HG03342 (cell line): ENCODE measurements at regions not wholly inside any gene's neighbourhood (a gene's known extent, or its start where the extent isn't known, plus 50 kb on each side); places are given as distances from the start of the nearest gene placed in this dataset.

Source experiments
- ATAC-seq: cut with Tn5 transposase; IDR thresholded peaks from one replicate; pipeline ENCODE4 v1.9.1; 2021; ENCODE audit warnings: mild to moderate bottlenecking, moderate library complexity; ENCODE audit not compliant: unreplicated experiment

DNA sequence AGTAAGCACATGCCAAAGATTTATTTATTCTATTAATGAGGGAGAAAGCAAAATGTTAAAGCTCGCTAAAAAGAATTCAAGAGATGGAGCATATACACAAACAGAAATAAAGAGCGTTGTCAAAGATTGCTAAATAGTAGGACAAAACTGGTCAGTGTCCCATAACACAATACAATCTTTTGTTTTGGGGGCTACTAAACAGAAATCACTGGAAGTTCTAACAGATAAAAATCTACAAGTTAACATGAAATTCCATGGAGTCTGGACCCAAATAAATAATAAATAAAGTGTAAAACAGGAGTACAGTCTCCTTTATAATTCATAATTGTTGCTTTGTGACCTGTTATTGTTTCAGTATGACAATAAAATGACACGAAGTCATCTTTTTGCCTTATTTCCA, 115.2 kb upstream of the CNTNAP4 start:
- no peak for ATAC-seq

DNA sequence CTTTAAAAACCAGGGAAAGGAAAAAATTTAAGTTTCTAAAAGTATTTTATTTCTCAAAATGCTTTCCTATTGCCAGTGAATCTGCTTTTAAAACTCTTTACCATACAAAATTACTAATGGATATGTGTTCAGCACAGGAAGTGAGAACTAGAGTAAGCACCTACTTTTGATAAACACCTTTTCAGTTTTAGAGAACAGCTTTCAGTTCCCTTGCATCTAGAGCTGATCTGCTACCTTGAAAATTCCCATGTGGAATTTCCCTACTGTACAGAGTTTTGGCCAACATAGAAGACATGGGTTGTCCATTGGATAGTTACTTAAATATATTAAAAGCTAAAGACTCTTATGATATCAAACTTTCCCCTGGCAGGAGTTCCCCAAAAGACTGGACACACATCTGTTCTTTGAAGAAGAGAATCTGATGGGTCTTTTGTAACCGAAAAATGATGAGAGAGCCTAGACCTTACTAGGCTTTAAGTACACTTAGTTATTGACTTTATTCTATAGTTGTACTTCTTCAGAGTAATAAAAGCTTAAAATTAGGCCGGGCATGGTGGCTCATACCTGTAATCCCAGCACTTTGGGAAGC, 112.1 kb upstream of the CNTNAP4 start:
- ATAC-seq: no peak

DNA sequence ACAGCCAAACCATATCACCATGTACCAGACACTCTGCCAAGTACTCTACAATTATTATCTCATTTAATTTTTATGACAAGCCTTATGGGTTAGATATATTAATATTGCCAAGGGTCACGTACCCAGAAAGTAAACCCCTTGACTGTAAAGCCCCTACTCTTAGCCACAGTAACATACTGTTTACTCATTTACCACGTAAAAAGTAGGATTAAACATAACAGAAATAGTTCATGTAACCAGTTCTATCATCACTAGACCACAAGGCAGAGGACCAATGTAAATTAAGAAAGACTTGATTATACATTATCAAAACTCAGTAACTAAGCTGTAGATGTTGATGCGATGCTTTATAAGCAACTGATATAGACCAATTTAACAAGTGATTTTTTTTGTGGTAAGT, 101.5 kb upstream of the CNTNAP4 start:
- ATAC-seq: no peak

DNA sequence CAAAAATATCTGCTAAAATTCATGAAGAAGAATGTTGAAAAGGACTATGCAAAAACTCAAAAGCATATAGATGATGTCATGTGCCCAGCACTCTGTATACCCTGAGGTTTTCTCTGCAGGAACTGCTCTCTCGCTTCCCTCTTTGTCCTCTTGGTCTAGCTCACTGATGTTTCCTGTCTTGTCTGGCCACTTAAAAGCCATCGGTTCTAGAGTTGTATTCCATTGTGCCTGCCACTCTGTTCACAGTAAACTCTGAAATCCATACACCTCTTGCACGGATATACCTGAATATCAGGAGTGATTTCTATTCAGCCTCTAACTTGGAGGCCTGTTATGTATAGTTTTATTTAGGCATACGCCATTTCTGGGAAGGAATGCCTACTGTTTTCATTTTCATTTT, 101.0 kb upstream of the CNTNAP4 start:
- peak; percentile 62 for ATAC-seq

DNA sequence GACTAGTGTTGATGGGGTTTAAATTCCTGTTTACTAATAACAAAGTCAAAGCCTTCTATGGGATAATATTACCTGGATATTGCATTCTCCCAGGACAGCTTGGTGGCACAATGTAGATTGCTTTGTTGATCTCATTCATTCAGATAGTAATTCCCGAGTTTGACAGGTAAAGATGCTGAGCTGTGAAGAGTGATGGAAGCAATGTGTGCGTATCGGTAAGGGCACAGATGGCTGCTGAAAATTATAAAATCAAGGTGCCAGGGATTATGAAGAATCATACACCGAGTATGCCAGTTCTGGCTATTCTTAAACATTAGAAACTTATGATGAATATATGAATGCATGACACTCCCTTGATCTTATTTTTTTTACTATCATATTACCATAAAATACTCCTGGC, 100.6 kb upstream of the CNTNAP4 start:
- no peak for ATAC-seq

DNA sequence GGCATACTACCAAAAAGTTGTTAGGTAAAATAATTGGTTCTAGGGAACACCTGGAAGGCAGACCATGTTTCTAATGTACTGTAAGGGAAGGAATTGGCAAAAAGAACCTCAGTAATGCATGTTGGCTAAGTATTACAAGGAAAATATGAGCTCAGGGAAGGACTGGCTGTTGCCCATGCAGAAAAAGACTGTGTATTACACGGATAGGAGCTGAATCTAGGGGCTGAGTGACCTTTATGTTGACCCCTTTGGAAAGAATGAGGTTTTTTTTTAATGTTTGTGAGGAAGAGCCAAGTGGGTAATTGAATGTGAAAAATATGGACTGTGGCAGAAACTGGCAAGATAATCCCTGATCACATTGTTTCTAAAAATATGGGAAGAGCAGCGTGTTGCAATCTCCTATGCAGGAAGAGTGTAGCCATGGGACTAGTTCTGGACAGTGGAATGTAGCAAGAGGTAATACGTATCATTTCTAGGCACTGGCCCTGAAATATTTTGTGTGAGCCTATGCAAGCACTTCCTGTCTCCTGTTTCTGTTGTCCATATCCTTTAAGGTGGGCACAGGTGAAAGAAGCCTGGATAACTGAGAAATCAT, 95.1 kb upstream of the CNTNAP4 start:
- no peak for ATAC-seq

DNA sequence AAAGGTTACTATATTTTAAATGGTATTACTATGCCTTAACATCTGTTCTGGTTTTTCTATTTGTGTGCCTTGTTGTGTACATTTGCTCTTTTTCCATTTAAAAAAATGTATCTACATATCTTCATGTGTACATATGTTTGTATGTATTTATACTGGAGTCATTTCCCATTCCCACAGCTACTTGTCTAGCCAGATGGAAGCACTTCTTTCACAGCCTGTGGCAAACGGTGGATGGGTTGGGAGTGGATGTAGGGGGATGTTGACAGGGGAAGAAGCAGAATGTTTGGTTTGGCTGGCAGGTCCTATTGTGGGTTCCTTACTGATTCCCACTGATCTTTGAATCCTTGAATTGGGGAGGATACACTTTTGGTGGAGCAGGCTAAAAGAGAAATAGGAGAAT, 93.6 kb upstream of the CNTNAP4 start:
- ATAC-seq: no peak

DNA sequence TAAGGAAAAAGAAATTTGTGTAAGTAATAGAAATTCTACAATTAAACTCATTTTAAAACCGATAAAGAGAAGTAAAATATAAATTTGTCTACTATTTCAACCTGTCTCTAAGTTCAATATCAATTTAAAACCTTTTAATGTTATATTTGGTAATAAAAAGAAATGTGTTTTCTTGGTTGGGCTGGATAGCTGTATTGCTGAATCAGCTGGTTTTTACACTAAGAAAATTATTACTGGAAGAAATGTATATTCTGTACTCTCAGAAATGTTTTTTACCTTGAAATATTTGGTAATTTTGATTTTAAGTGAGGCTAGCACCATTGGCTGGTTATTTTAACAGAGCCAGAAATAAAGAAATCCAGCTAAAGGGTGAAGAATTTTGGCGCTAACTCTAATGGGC, 87.1 kb upstream of the CNTNAP4 start:
- no peak for ATAC-seq

DNA sequence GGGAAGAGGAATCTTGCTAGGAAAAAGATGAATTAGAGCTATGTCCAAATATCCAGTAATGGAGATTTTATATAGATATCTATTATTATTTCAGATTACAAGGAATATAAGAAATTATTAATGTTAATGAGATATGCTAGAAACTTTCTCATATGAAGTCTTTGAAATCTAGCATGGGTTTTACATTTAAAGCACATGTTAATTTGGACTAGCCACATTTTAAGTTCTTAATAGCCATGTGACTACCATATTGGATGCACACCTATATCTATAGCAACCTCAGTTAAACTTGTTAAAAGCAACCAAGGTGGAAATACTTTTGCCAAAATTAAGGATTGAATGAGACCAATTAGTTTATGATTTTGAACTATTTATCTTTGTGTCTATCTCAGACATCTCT, 86.7 kb upstream of the CNTNAP4 start:
- ATAC-seq: no peak

DNA sequence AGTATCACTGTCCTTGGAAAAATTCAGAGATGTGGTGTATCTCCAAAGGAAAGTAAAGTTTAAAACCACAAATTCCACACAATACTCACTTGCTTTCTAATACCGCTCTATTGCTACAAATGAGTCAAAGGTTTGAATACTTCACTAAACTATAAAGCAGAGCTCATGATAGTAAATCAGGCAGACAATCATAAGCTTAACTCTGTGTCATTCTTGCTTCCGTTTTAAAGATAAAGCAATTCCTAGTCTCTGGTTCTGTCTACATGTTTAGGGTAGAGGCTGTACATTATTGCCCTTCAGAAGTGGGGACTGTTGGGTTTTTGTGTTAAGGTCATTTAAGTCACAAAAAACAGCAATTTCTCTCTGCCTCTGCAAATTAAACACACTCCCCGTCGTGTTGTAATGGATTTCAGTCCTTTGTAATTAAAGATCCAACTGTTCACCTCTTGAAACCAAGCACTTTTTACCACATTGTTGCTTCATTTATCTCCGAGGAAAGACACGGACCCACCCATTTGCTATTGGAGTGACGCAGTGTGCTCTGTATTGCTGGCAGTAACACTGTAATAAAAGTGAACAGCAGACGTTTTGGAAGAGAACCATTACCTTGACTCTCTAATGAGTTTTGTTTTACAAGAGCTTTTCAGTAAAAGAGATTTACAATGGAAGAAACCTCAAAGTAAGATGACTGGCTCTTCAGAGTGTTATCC, 83.1 kb upstream of the CNTNAP4 start:
- ATAC-seq: no peak

DNA sequence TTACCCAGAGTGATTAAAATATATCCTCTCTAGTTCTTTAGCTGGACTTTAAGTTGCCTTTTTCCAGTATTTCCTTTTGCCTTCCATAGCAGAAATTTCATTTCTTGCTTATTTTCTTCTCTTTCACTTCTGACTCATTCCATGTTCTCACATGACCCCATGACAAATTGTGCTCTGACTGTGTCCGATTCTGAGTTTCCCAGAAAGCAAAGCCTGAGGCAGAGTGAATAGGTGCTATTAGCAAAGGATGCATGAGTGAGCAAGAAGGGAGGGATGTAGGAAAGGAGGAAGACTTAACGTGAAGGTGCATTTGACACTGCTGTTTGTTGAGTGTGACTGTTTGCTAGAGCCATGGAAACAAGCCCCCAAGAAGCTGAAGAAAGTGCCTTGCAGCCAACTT, 82.6 kb upstream of the CNTNAP4 start:
- no peak for ATAC-seq

DNA sequence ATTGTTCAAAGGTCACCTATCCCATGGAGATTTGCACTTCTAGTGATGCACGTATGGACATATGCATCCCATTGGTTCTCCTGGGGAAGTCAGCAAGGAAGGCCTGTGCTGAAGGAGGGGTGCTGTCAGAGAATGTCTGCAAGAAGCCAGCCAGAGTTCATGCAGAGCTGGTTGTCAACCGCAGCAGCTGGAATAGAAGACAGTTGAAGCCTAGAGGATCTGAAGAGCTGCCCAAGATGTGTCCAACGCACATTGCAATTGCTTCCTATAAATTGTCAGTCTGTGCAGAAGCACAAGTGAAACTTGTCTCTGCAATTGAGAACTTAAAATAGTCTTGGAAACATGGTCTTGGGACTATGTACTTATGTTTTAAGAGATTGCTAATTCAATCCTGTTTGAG, 82.1 kb upstream of the CNTNAP4 start:
- ATAC-seq: no peak

DNA sequence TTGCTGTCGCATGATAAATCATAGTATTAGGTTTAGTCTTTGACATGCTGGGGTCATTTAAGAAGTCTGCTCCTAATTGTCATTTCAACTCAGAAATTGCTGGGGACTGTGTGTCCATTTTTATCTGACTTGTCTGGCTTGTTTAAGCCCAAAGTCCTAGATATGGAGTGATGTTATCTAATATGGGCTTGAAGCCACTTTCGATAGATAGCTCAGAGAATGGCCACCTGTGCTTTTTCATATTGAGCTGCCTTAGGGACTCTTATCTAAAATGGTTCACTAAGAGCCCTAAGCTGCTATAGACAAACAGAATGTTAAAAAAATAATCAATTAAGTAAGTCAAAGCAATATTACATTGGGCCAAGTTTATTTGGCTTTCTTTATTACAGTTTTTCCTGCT, 81.6 kb upstream of the CNTNAP4 start:
- no peak for ATAC-seq

DNA sequence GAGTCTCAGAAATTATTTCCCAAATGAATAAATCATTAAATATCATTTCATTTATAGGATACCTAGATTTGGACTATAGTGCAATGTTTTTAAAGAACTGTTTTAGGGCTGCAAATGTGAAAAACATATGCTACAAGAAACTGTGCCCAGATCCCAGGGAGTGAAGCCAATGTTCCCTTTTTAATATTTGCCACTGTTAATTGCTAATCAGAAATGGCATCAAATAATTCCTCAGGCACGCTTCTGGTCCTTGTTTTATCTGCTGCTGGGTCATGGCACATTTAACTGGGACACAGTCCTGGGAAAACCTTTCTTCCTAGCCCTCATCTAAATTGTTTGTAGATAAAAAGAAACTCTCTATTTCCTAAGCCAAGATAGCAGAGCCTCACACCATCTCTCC, 79.3 kb upstream of the CNTNAP4 start:
- no peak for ATAC-seq

DNA sequence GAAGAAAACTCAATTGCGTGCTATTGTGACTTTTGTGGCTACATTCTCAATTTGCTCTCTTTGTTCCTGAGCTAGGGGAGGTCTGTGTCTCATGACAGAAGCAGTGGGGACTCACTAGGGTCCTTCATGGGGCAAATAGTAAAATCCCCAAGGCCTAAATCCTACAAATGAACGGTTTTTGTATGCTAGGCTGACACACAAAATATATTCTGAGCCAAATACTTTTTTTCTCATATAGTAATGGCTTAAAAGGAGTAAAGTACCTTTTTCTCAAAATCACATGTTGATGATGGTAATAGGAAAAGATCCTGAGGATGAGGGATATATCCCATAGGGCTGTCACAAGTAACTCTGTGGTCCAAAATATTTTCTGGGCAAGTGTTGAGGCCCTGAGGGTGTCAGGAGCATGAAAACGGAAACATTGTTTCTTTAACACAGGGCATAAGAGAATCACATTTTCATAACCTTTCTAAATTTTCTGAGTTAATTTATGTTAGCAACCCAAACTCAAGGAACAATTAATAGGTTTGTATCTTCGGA, 77.5 kb upstream of the CNTNAP4 start:
- ATAC-seq: no peak

DNA sequence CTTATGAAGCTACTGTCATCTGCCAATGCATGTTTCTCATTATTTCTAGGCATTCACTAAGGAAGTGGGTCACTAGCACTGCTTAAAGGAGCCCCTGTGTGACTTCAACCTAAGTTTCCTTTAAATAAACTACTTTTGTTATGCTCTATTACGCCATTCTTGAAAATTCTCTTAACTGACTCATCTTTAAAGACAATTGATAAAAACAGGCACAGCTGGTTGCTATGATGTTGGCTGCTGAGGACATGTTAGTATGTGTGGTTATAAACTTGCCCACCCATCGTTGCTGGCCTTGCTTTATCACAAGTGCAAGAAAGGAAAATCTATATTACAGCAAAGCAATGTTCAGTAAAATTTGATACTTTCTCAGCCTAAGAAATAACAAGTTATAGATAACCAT, 75.8 kb upstream of the CNTNAP4 start:
- ATAC-seq: no peak

DNA sequence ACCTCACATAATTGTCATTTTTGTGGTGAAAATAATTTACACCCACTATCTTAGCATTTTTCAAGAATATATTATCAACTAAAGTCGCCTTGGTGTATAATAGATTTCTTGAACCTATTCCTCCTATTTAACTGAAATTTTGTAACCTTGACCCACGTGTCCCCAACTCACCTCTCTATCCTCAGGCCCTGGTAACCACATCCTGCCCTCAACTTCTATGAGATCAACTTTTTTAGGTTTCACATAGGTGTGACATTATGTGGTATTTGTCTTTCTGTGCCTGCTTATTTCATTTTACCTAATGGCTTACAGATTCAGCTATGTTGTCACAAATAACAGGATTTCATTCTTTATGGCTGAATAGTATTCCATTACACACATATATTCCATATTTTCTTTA, 73.0 kb upstream of the CNTNAP4 start:
- ATAC-seq: no peak

DNA sequence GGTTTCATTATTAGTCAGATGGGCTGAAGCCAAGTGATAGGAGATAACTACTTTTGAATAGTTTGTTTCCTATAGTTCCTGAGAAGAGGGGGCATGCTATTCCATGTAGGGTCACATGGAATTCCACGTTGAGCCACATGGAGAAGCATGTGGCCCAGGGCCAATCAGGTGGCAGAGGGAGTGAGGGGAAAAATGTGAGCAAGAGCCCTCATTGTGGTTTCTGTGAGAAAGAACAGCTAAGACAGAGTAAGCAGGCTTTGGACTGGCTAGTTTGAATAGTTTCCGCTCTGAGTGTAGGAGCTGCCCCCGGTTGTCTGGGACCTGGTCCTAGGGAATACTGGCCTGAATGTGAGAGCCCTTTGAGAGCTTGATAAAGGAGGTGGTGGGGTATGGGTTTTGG, 69.9 kb upstream of the CNTNAP4 start:
- ATAC-seq: no peak

DNA sequence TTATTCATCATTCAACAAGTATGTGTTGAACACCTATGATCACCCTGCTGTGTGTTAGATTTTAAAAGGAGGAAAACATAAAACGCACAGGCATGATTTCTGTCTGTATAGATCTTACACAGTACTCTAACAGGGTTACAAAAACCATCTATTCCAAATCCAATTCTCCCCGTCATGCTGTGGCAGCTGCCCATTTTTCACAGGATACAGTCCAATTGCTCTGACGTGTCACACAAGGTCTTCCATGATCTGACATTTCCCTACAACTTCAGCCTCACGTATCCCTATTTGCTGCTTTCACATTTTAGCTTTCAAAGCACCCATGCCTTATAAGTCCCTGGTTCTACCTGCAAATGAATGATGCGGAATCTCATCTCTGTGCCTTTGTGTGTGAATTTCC, 67.0 kb upstream of the CNTNAP4 start:
- no peak for ATAC-seq

DNA sequence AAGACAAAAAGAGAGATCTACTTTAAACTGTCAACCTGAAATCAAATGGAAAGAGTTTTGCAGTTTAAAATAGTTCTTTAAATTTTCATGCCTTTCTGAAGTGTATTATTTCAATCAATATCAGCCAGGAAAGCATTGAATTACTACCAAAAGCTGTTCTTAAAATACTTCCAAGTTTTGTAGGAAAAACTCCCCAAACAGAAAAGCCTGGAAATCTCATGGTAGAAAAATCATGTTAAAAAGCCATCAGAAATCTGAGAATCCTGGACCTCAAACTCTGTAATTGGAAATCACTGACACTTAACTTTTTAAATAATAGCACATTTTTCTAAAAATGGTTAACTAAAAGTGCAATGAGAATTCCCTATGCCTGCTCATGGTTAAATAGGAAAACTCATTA, 63.3 kb upstream of the CNTNAP4 start:
- ATAC-seq: no peak

DNA sequence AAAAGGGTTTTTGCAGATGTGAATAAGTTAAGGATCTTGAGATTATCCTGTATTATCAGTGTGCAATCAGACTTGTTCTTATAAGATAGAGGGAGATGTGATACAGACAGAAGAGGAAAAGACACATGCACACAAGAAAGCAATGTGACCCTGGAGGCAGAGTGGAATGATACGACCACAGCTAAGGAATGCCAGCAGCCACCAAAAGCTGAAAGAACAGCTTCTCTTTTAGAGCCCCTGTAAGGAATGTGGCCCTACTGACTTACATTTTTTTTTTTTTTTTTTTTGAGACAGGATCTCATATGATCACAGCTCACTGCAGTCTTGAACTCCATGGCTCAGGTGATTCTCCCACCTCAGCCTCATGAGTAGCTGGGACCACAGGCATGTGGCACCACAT, 62.3 kb upstream of the CNTNAP4 start:
- no peak for ATAC-seq

DNA sequence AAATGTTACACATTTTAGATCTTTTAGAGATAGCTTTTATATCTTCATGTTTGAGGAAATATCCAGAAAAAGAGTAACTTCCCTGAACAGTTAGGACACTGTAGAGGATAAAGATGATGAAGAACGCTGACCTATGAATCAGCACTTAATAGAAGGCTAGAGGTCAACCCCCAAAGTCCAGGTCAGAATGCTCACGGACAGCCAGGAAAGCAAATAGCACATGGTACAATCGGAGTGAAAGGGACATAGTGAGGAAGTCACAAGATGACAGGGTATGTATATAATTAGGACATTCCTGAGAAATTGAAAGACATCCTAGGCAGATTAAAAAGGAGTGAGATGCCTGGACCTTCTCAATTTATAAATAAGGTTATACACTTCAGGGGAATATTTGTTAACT, 55.1 kb upstream of the CNTNAP4 start:
- no peak for ATAC-seq
